Upper lobe of left lung (tissue), 4 donors: ENCODE measurements at regions not wholly inside any gene's neighbourhood (a gene's known extent, or its start where the extent isn't known, plus 50 kb on each side); places are given as distances from the start of the nearest gene placed in this dataset.

Source experiments
- CTCF ChIP-seq, 6 experiments: fragments of 450-650 bp in 4 of 6; fragments of 200-600 bp in 2 of 6; sonication (generic) in 2 of 6; IDR thresholded peaks; one replicate each; pipeline ENCODE4 v1.5.1; 2016 to 2019; ENCODE audit warnings: antibody characterized with exemption in 6 of 6
- POLR2A ChIP-seq, 4 donors: fragments of 450-650 bp; IDR thresholded peaks; one replicate each; pipeline ENCODE4 v1.5.1; 2016 to 2017; ENCODE audit warnings: antibody characterized with exemption in 4 of 4, mild to moderate bottlenecking in 2 of 4
- POLR2AphosphoS5 ChIP-seq, 2 donors: sonication (generic); formaldehyde crosslinking; IDR thresholded peaks; one replicate each; pipeline ENCODE4 v1.5.1; 2017; ENCODE audit warnings: antibody characterized with exemption in 2 of 2

GRCh38 chr2:220163486-220163885, 536.1 kb downstream of the SLC4A3 start:
- TF ChIP-seq CTCF (IDR thresholded peaks at IDR 0.05): no peak
- TF ChIP-seq POLR2AphosphoS5 (IDR thresholded peaks at IDR 0.05): no peak
- TF ChIP-seq POLR2A (IDR thresholded peaks at IDR 0.05): no peak
